ENCODE measurements at regions not wholly inside any gene's neighbourhood (a gene's known extent, or its start where the extent isn't known, plus 50 kb on each side); places are given as distances from the start of the nearest gene placed in this dataset.

DNA sequence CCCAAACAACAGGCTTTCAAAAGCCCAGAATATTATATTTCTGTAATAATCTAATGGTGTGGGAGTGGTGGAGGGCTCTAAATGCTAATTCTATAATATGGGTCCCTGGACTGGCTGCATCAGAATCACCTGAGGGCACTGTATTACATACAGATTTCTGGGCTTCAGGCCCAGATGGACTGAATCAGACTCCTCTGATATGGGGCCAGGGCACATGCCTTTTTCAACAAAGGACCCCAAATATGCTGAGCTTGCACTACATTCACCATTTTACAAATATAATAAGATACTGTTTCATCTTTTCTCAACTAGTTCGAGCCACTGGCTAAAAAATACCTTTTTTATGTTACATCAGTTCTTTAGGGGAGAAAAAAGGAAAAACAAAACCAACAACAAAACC, 309.7 kb downstream of the MAP2K6 start:
- no peak overlapping the region for H3K4me2 ChIP-seq (ENCODE audit: low read length)
- H3K27me3 ChIP-seq (ENCODE audit: insufficient read depth, low read length) = no peaks in the 10 kb centered on the region
- TF ChIP-seq, protein P1, sequence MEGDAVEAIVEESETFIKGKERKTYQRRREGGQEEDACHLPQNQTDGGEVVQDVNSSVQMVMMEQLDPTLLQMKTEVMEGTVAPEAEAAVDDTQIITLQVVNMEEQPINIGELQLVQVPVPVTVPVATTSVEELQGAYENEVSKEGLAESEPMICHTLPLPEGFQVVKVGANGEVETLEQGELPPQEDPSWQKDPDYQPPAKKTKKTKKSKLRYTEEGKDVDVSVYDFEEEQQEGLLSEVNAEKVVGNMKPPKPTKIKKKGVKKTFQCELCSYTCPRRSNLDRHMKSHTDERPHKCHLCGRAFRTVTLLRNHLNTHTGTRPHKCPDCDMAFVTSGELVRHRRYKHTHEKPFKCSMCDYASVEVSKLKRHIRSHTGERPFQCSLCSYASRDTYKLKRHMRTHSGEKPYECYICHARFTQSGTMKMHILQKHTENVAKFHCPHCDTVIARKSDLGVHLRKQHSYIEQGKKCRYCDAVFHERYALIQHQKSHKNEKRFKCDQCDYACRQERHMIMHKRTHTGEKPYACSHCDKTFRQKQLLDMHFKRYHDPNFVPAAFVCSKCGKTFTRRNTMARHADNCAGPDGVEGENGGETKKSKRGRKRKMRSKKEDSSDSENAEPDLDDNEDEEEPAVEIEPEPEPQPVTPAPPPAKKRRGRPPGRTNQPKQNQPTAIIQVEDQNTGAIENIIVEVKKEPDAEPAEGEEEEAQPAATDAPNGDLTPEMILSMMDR (IDR thresholded peaks at IDR 0.05; ENCODE audit: insufficient read depth, low read depth, low read length) = no peak
- TF ChIP-seq EZH2 (IDR thresholded peaks at IDR 0.05; ENCODE audit: insufficient read depth, low read length) = no peak
- H2AFZ ChIP-seq (ENCODE audit: low read depth, low read length) = no peak overlapping the region
- no peak overlapping the region for H3K9ac ChIP-seq (ENCODE audit: low read length)
- Mint-ChIP-seq H3K9me3 (ENCODE audit: unreplicated experiment) (no peaks in the 10 kb centered on the region), H3K27ac (ENCODE audit: unreplicated experiment) (no peak overlapping the region), H3K27me3 (ENCODE audit: low read depth, unreplicated experiment) (no peaks in the 10 kb centered on the region), H3K4me1 (ENCODE audit: low read depth, unreplicated experiment) (peaks cover 4% of the 10 kb centered on the region), H3K4me3 (ENCODE audit: unreplicated experiment) (no peak overlapping the region), H3K36me3 (ENCODE audit: low read depth, unreplicated experiment) (no peaks in the 10 kb centered on the region)
- no peaks in the 10 kb centered on the region for H4K20me1 ChIP-seq (ENCODE audit: insufficient read depth, low read length)
- H3K9me3 ChIP-seq (ENCODE audit: insufficient read depth, low read depth, low read length) = no peaks in the 10 kb centered on the region
- DNase-seq (ENCODE audit: low read depth) = no peak
- H3K79me2 ChIP-seq (ENCODE audit: insufficient read depth, low read length) = no peaks in the 10 kb centered on the region
- H3K4me3 ChIP-seq (ENCODE audit: insufficient read depth, low read depth, low read length) = no peak overlapping the region
- FAIRE-seq = no peak
- no peaks in the 10 kb centered on the region for H3K36me3 ChIP-seq (ENCODE audit: insufficient read depth, low read length)
- H3K4me1 ChIP-seq (ENCODE audit: insufficient read depth, low read length) = no peaks in the 10 kb centered on the region
- no peak overlapping the region for H3K27ac ChIP-seq (ENCODE audit: low read depth, low read length)

DNA sequence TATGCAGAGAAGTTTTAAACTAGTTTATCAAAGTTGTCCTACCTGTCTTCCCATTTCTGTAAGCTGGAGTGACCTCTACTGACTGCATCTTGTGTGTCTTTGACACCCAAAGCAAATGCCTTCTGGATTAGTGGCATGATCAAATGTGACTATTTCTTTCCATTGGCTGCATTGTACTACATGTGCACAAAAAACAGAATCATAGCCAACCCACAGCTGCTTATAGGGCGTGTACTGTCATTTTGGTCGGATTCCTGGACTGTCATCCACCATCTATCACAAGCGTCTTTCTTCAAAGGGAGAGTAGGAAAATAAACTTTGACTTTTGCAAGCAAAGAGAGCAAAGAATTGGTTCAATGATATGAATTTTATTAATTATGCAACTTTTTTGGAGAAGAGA, 310.6 kb downstream of the MAP2K6 start:
- TF ChIP-seq, protein P1 (IDR thresholded peaks at IDR 0.05; ENCODE audit: insufficient read depth, low read depth, low read length) = no peak
- TF ChIP-seq EZH2 (IDR thresholded peaks at IDR 0.05; ENCODE audit: insufficient read depth, low read length) = no peak
- Histone ChIP-seq H4K20me1 (ENCODE audit: insufficient read depth, low read length) (no peaks in the 10 kb centered on the region), H3K4me2 (ENCODE audit: low read length) (no peak overlapping the region), H3K9me3 (ENCODE audit: insufficient read depth, low read depth, low read length) (no peaks in the 10 kb centered on the region), H3K36me3 (ENCODE audit: insufficient read depth, low read length) (no peaks in the 10 kb centered on the region), H3K79me2 (ENCODE audit: insufficient read depth, low read length) (no peaks in the 10 kb centered on the region), H2AFZ (ENCODE audit: low read depth, low read length) (no peak overlapping the region), H3K4me3 (ENCODE audit: insufficient read depth, low read depth, low read length) (no peak overlapping the region), H3K27ac (ENCODE audit: low read depth, low read length) (no peak overlapping the region), H3K27me3 (ENCODE audit: insufficient read depth, low read length) (no peaks in the 10 kb centered on the region), H3K9ac (ENCODE audit: low read length) (no peak overlapping the region), H3K4me1 (ENCODE audit: insufficient read depth, low read length) (no peaks in the 10 kb centered on the region)
- Mint-ChIP-seq H3K4me1 (ENCODE audit: low read depth, unreplicated experiment) (peaks cover 5% of the 10 kb centered on the region), H3K4me3 (ENCODE audit: unreplicated experiment) (no peak overlapping the region), H3K36me3 (ENCODE audit: low read depth, unreplicated experiment) (no peaks in the 10 kb centered on the region), H3K27me3 (ENCODE audit: low read depth, unreplicated experiment) (no peaks in the 10 kb centered on the region), H3K9me3 (ENCODE audit: unreplicated experiment) (no peaks in the 10 kb centered on the region), H3K27ac (ENCODE audit: unreplicated experiment) (no peak overlapping the region)
- FAIRE-seq = peak; percentile 41
- no peak for DNase-seq (ENCODE audit: low read depth)

DNA sequence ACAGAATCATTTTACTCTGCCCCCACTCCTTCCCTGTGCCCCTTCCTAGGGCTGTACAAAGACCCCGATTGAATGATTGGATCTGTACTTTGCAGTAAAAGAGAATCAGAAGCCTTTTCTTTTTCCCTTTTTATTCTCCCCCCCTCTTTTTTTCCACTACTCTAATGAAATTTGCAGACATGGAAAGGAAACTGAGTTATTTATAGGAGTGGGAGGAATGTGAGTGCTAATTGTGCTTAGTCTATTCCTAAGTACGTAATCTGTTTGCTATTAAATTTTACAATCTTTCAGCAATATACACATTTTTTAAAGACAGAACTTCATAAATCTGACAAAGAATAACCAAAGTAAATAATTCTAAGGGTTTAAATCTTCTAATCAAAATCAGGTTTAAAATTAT, 314.3 kb downstream of the MAP2K6 start:
- peaks cover 9% of the 10 kb centered on the region for H3K4me1 Mint-ChIP-seq (ENCODE audit: low read depth, unreplicated experiment)
- H3K9me3 Mint-ChIP-seq (ENCODE audit: unreplicated experiment) = no peaks in the 10 kb centered on the region
- H3K4me3 Mint-ChIP-seq (ENCODE audit: unreplicated experiment) = no peak overlapping the region
- Histone ChIP-seq H3K27ac (ENCODE audit: low read depth, low read length) (no peak overlapping the region), H3K79me2 (ENCODE audit: insufficient read depth, low read length) (no peaks in the 10 kb centered on the region), H3K9ac (ENCODE audit: low read length) (no peak overlapping the region), H3K4me1 (ENCODE audit: insufficient read depth, low read length) (peaks cover 18% of the 10 kb centered on the region), H3K4me2 (ENCODE audit: low read length) (no peak overlapping the region), H4K20me1 (ENCODE audit: insufficient read depth, low read length) (no peaks in the 10 kb centered on the region), H3K36me3 (ENCODE audit: insufficient read depth, low read length) (no peaks in the 10 kb centered on the region), H3K9me3 (ENCODE audit: insufficient read depth, low read depth, low read length) (no peaks in the 10 kb centered on the region), H3K4me3 (ENCODE audit: insufficient read depth, low read depth, low read length) (no peak overlapping the region), H3K27me3 (ENCODE audit: insufficient read depth, low read length) (no peaks in the 10 kb centered on the region), H2AFZ (ENCODE audit: low read depth, low read length) (no peak overlapping the region)
- FAIRE-seq (no peak), DNase-seq (ENCODE audit: low read depth) (no peak)
- TF ChIP-seq, protein P1 (IDR thresholded peaks at IDR 0.05; ENCODE audit: insufficient read depth, low read depth, low read length) = no peak
- TF ChIP-seq EZH2 (IDR thresholded peaks at IDR 0.05; ENCODE audit: insufficient read depth, low read length) = no peak
- no peaks in the 10 kb centered on the region for H3K36me3 Mint-ChIP-seq (ENCODE audit: low read depth, unreplicated experiment)
- H3K27ac Mint-ChIP-seq (ENCODE audit: unreplicated experiment) = no peak overlapping the region
- no peaks in the 10 kb centered on the region for H3K27me3 Mint-ChIP-seq (ENCODE audit: low read depth, unreplicated experiment)

Data from astrocyte (in vitro differentiated cells and primary cell).